NB4 (cell line): ENCODE measurements at regions not wholly inside any gene's neighbourhood (a gene's known extent, or its start where the extent isn't known, plus 50 kb on each side); places are given as distances from the start of the nearest gene placed in this dataset.

Experiments used
- POLR2A ChIP-seq: IDR thresholded peaks from 2 replicates; pipeline ENCODE4 v1.6.1; 2011; ENCODE audit warnings: mild to moderate bottlenecking; ENCODE audit not compliant: insufficient read length; ENCODE audit errors: extremely low read depth
- TF ChIP-seq, protein P1 (sequence below): IDR thresholded peaks from 2 replicates; pipeline ENCODE4 v1.6.1; 2011; ENCODE audit warnings: low read depth, low read length
- TF ChIP-seq, protein P2 (sequence below): IDR thresholded peaks from one replicate; pipeline ENCODE4 v1.5.1; 2012; ENCODE audit warnings: low read depth, low read length

DNA sequence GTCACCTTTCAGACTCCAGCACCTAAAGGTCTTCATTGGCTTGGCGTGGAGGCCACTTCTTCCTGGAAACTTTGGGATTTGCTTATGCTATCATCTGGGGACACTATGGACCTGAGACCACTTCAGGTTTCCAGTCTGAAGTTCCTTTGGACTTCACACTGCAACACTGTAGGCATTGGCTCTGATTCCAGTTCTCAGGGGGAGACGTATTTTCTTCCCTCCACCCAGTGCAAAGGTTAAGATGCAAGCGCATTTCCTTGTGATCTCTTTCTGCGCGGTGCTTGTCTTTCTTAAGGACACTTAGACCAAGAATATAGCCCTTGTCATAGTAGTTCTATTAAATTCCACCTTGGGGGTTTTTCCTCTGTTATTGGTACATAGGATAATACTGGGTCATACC, 299.8 kb downstream of the TSHZ3 start:
- TF ChIP-seq POLR2A, result no peak
- TF ChIP-seq, protein P1, sequence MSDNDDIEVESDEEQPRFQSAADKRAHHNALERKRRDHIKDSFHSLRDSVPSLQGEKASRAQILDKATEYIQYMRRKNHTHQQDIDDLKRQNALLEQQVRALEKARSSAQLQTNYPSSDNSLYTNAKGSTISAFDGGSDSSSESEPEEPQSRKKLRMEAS, result no peak
- TF ChIP-seq, protein P2, sequence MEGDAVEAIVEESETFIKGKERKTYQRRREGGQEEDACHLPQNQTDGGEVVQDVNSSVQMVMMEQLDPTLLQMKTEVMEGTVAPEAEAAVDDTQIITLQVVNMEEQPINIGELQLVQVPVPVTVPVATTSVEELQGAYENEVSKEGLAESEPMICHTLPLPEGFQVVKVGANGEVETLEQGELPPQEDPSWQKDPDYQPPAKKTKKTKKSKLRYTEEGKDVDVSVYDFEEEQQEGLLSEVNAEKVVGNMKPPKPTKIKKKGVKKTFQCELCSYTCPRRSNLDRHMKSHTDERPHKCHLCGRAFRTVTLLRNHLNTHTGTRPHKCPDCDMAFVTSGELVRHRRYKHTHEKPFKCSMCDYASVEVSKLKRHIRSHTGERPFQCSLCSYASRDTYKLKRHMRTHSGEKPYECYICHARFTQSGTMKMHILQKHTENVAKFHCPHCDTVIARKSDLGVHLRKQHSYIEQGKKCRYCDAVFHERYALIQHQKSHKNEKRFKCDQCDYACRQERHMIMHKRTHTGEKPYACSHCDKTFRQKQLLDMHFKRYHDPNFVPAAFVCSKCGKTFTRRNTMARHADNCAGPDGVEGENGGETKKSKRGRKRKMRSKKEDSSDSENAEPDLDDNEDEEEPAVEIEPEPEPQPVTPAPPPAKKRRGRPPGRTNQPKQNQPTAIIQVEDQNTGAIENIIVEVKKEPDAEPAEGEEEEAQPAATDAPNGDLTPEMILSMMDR, result no peak
